ENCODE measurements at regions not wholly inside any gene's neighbourhood (a gene's known extent, or its start where the extent isn't known, plus 50 kb on each side); places are given as distances from the start of the nearest gene placed in this dataset.

GRCh38 chr1:38241594-38242334 is 195.2 kb upstream of the POU3F1 start:
- DNase-seq (ENCODE audit: low read depth): no peak
- H3K4me3 ChIP-seq (ENCODE audit: low read depth, low read length): no peak overlapping the region

GRCh38 chr1:38240618-38241017 is 194.0 kb upstream of the POU3F1 start:
- no peak for DNase-seq (ENCODE audit: low read depth)

DNA sequence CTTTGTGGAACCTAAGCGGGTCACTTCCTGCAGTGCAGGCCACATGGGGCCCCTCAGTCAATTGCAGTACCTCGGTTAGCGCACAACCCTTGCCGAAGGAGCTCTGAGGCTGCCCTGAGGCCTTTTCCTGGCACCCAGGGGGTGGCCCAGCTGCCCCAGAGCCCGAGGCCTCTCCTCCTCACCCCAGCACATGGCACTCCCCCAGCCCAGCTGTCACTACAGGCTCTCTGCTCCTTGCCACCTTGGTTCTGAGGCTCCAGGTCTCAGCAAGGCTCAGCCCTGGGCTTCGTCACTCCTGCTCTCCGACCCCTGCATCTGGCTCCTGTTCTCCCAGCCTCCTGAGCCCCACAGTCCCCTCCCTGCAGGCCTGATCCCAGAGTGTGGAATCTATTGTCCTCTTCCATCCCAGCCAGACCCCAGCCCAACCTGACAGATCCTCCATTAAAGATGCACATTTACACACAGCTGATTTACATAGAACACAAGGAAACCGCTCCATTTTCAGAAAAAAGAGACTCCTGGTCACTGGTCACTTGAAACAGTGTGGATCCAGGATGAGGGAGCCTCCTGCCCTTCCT is 192.8 kb upstream of the POU3F1 start:
- DNase-seq (ENCODE audit: low read depth): no peak
- H3K4me3 ChIP-seq (ENCODE audit: low read depth, low read length): no peak overlapping the region

More at GRCh38 chr1:38240618-38241017, 194.0 kb upstream of the POU3F1 start:
- H3K4me3 ChIP-seq (ENCODE audit: low read depth, low read length): no peak overlapping the region

DNA sequence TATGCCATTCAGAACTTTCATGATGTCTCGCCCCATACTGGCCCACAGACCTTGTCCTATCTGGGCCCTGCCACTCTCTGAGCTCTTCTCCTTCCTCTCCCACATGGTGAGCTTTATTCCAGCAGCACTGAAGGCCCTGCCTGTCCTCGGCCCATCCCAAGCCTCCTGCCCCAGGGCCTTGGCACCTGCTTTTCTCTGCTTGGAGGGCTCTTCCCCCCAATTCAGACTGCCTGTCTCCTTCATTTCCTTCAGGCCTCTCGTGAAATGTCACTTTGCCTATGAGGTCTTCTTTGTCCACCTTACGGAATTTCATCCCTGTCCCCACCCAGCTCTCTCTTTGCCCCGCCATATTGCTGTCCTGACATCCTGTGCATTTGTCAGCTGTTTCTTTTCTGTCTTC is 191.7 kb upstream of the POU3F1 start:
- H3K4me3 ChIP-seq (ENCODE audit: low read depth, low read length): no peak overlapping the region

GRCh38 chr1:38235705-38236104 is 189.1 kb upstream of the POU3F1 start:
- peak; percentile 18 for DNase-seq (ENCODE audit: low read depth)
- H3K4me3 ChIP-seq (ENCODE audit: low read depth, low read length): no peak overlapping the region

More for the DNA sequence above, 191.7 kb upstream of the POU3F1 start:
- DNase-seq (ENCODE audit: low read depth): no peak

DNA sequence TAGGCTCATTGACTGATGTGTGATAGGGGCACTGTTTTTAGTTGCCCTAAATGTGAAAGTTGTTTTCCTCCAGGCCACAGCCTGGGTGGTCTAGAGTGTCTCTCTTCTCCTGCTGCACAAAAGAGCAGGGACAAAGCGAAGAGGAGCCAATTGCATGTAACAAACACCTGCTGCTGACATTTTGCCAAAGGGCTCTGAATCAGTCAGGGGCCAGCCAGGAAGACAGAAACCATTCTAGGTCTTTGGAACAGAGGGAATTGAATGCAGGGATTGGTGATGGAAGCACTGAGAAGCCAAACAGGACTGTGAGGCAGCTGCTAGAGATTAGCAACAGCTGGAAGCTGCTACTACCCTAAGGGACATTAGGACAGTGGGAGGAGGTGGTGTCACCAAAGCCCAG is 185.3 kb upstream of the POU3F1 start:
- DNase-seq (ENCODE audit: low read depth): no peak
- no peak overlapping the region for H3K4me3 ChIP-seq (ENCODE audit: low read depth, low read length)

- no peak overlapping the region for H3K4me3 ChIP-seq (ENCODE audit: low read depth, low read length)
- DNase-seq (ENCODE audit: low read depth): no peak
Measured at GRCh38 chr1:38228718-38229117, 182.1 kb upstream of the POU3F1 start.

DNA sequence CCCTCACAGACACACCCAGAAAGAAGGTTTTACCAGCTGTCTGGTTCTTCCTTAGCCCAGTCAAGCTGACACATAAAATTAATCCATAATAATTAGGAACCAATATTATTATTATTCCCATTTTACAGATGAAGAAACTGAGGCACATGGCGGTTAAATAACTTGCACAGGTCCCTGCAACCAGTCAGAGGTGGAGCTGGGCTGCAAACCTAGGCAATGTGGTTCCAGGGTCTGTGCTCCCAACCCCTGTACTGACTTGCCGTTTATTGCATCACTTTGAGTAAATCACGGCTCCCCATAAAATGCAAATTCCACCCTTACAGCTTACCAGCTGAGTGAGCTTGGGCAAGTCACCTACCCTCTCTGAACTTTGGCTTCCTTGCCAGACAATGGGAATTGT is 179.2 kb upstream of the POU3F1 start:
- no peak overlapping the region for H3K4me3 ChIP-seq (ENCODE audit: low read depth, low read length)
- no peak for DNase-seq (ENCODE audit: low read depth)

DNA sequence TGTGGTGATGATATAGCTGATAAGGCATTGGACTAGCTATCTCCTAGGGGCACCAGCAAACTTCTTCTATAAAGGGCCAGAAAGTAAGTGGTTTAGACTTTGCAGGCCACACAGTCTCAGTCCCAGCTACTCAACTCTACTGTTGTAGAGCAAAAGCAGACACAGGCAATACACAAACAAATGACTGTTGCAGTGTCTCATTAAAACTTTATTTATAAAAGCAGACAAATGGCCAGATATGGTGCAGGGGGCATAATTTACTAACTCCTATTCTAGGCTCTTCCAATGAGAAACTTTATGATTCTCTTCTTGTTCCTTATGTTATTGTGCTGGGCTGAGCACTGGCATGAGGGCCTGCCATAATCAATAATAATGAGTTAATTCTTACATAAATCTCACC is 176.8 kb upstream of the POU3F1 start:
- DNase-seq (ENCODE audit: low read depth): no peak

DNA sequence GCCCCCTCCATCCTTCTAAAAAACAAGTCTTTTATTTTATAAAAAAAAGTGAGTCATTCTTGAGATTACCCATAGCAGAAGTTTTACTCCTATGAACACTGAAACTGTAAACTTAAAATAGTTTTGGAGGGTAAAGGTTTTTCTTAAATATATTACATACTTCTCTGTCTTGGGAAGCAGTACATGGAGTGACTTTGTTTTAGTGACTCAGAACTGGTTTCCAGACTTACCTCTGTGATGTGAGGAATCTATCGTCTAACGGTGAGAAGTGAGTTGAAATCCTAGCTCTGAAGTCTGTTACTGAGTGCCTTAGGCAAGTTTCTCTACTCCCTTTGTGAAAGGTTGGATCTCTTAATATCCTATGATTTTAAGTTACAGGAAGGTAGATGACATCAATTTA is 176.3 kb upstream of the POU3F1 start:
- no peak overlapping the region for H3K4me3 ChIP-seq (ENCODE audit: low read depth, low read length)
- no peak for DNase-seq (ENCODE audit: low read depth)

More for the DNA sequence above, 176.8 kb upstream of the POU3F1 start:
- H3K4me3 ChIP-seq (ENCODE audit: low read depth, low read length): no peak overlapping the region

DNA sequence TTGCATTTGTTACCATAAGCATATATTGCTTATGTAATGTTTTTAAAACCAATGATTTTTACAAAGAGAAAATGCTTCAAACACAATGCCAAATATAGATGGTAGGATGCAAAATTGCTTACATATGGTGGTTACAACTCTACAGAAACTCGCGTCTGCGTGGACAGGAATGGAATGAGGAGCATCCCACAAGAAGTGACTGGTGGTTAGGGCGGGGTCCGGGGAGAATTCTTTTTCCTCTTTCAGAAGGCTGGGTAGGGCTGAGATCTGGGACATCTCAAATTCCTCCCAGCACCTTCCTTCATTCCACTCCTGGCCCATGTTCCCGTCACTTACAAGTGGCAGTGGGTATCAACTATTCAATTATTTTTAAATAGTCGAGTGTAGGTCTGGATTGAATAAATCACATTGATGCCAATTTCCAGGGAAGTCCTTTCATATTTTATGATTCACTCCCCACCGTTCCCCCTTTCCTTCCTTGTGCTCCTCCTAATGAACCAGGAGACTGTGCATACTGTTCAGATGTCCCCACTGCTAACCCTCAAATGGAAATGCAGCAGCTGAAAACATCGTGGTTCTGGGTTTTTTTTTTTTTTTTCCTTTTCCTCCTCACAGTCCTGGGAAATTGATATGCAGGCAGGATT is 174.5 kb upstream of the POU3F1 start:
- no peak overlapping the region for H3K4me3 ChIP-seq (ENCODE audit: low read depth, low read length)
- peak; percentile 16 for DNase-seq (ENCODE audit: low read depth)

- DNase-seq (ENCODE audit: low read depth): no peak
- H3K4me3 ChIP-seq (ENCODE audit: low read depth, low read length): no peak overlapping the region
Measured at GRCh38 chr1:38217316-38217715, 170.7 kb upstream of the POU3F1 start.

GRCh38 chr1:38213646-38214434 is 167.2 kb upstream of the POU3F1 start:
- no peak for DNase-seq (ENCODE audit: low read depth)
- no peak overlapping the region for H3K4me3 ChIP-seq (ENCODE audit: low read depth, low read length)

GRCh38 chr1:38210895-38211177 is 164.2 kb upstream of the POU3F1 start:
- DNase-seq (ENCODE audit: low read depth): no peak
- H3K4me3 ChIP-seq (ENCODE audit: low read depth, low read length): no peak overlapping the region

- no peak overlapping the region for H3K4me3 ChIP-seq (ENCODE audit: low read depth, low read length)
- no peak for DNase-seq (ENCODE audit: low read depth)
Measured at GRCh38 chr1:38210021-38210894, 163.7 kb upstream of the POU3F1 start.

GRCh38 chr1:38208716-38209632 is 162.4 kb upstream of the POU3F1 start:
- no peak overlapping the region for H3K4me3 ChIP-seq (ENCODE audit: low read depth, low read length)
- DNase-seq (ENCODE audit: low read depth): no peak

GRCh38 chr1:38207906-38208305 is 161.3 kb upstream of the POU3F1 start:
- DNase-seq (ENCODE audit: low read depth): no peak
- H3K4me3 ChIP-seq (ENCODE audit: low read depth, low read length): no peak overlapping the region

DNA sequence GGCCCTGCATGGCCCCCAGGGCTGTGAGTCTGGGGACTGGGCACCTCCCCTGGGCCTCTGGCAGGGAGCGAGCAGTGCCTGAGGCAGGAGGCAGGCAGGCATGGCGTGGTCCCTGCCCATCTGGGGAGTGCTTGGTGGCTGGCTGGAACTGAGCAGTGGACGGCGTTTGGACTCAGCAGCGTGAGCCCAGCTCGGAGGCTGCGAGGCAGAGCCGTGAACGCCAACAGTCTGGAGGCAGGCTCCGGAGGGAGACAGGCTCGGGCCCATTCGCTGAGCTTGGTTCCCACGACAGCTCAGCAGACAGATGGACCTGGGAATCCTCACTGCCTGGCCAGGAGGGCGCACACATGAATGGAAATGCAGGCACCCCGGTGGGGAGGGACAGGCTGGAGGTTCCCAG is 160.7 kb upstream of the POU3F1 start:
- no peak overlapping the region for H3K4me3 ChIP-seq (ENCODE audit: low read depth, low read length)
- DNase-seq (ENCODE audit: low read depth): no peak

All from skeletal muscle cell (primary cell).